Tibial nerve (tissue), 3 donors: ENCODE measurements at regions not wholly inside any gene's neighbourhood (a gene's known extent, or its start where the extent isn't known, plus 50 kb on each side); places are given as distances from the start of the nearest gene placed in this dataset.

Experiments used
- POLR2A ChIP-seq, 2 donors: fragments of 450-650 bp; IDR thresholded peaks; one replicate each; pipeline ENCODE4 v1.6.1; 2017; ENCODE audit warnings: antibody characterized with exemption in 2 of 2, mild to moderate bottlenecking in 2 of 2, moderate library complexity in 2 of 2
- TF ChIP-seq, protein P1 (sequence below), 5 experiments: fragments of 200-600 bp in 3 of 5; fragments of 450-650 bp in 2 of 5; sonication (generic) in 3 of 5; IDR thresholded peaks; one replicate each; pipeline ENCODE4 v1.5.1; 2016 to 2019; ENCODE audit warnings: antibody characterized with exemption in 5 of 5, mild to moderate bottlenecking in 3 of 5, moderate library complexity in 2 of 5

GRCh38 chr2:49210191-49210590, 55.9 kb upstream of the FSHR start:
- TF ChIP-seq, protein P1, sequence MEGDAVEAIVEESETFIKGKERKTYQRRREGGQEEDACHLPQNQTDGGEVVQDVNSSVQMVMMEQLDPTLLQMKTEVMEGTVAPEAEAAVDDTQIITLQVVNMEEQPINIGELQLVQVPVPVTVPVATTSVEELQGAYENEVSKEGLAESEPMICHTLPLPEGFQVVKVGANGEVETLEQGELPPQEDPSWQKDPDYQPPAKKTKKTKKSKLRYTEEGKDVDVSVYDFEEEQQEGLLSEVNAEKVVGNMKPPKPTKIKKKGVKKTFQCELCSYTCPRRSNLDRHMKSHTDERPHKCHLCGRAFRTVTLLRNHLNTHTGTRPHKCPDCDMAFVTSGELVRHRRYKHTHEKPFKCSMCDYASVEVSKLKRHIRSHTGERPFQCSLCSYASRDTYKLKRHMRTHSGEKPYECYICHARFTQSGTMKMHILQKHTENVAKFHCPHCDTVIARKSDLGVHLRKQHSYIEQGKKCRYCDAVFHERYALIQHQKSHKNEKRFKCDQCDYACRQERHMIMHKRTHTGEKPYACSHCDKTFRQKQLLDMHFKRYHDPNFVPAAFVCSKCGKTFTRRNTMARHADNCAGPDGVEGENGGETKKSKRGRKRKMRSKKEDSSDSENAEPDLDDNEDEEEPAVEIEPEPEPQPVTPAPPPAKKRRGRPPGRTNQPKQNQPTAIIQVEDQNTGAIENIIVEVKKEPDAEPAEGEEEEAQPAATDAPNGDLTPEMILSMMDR (IDR thresholded peaks at IDR 0.05), result no peak
- TF ChIP-seq POLR2A (IDR thresholded peaks at IDR 0.05), result no peak
